ENCODE measurements at regions not wholly inside any gene's neighbourhood (a gene's known extent, or its start where the extent isn't known, plus 50 kb on each side); places are given as distances from the start of the nearest gene placed in this dataset.

DNA sequence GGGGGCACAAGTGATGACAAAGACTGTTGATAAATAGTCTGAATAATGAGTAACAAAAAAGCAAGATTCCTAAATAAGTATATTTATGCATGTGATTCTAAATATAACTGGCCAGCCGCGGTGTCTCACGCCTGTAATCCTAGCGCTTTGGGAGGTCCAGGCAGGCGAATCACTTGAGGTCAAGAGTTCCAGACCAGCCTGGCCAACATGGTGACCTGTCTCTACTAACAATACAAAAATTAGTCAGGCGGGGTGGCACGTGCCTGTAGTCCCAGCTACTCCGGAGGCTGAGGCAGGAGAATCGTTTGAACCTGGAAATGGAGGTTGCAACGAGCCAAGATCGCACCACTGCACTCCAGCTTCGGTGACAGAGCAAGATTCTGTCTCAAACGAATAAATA, 161.5 kb downstream of the TOMM20 start:
- WGBS (ENCODE audit: low lambda C conversion rate), result 95% methylated on average over 13 of the region's 13 CpGs
- intact Hi-C loops (cut with micrococcal nuclease; ENCODE audit: unreplicated experiment), result no loop called here

More for the DNA sequence above, 161.5 kb downstream of the TOMM20 start:
- ChIA-PET CTCF (ENCODE audit: low intra/inter-chr PET ratio, low total read pairs) (no interaction called here), POLR2A (interaction anchor here (1.8 to 13.1 kb wide), 2 partner anchors 8 to 101 kb away, joined by 6 to 657 read pairs; no protein-coding TSS in a partner anchor)
- no peak for ATAC-seq
- H2AFZ ChIP-seq (ENCODE audit: low read length), result no peak overlapping the region
- no peaks in the 10 kb centered on the region for H3K9me3 ChIP-seq (ENCODE audit: low read length)
- no peak for FAIRE-seq
- no TSS peak for BruUV-seq (replicated peaks)
- H3K36me3 ChIP-seq (replicated peaks in 1 of 2; ENCODE audit: control insufficient read depth in 1 of 2, insufficient read depth in 2 of 2, low read length in 2 of 2), result no peaks in the 10 kb centered on the region
- H4K20me1 ChIP-seq (ENCODE audit: insufficient read depth, low read length), result no peaks in the 10 kb centered on the region
- TF ChIP-seq ZNF7 (CRISPR knock-in tag; IDR thresholded peaks at IDR 0.05) (no peak), ZSCAN29 (CRISPR knock-in tag; conservative IDR thresholded peaks at IDR 0.05) (no peak), ZNF101 (CRISPR knock-in tag; IDR thresholded peaks at IDR 0.05; ENCODE audit: borderline replicate concordance, low read depth) (no peak), DZIP1 (CRISPR knock-in tag; IDR thresholded peaks at IDR 0.05) (no peak), FOXM1 (CRISPR knock-in tag; IDR thresholded peaks at IDR 0.05) (no peak), ZNF784 (CRISPR knock-in tag; IDR thresholded peaks at IDR 0.05; ENCODE audit: borderline replicate concordance) (no peak)
- no peaks in the 10 kb centered on the region for H3K27me3 ChIP-seq (ENCODE audit: control insufficient read depth in 1 of 2, insufficient read depth in 2 of 2, low read length in 2 of 2)
- peaks cover 74% of the 10 kb centered on the region for H3K4me1 ChIP-seq (ENCODE audit: insufficient read depth, low read length)
- no peak for DNase-seq (ENCODE audit: low spot score)
- no peak overlapping the region for H3K4me2 ChIP-seq (ENCODE audit: low read depth, low read length)
- no peak overlapping the region for H3K9ac ChIP-seq (ENCODE audit: insufficient read depth, low read depth, low read length)
- peaks cover under 1% of the 10 kb centered on the region for H3K79me2 ChIP-seq (ENCODE audit: insufficient read depth, low read length)
- no peak overlapping the region for H3K27ac ChIP-seq (ENCODE audit: extremely low read length, insufficient read depth, low read length)
- H3K4me3 ChIP-seq (replicated peaks in 1 of 3; ENCODE audit: insufficient read depth in 1 of 3, low read depth in 2 of 3, low read length in 3 of 3), result no peak overlapping the region
- in situ Hi-C loops (cut with HindIII; ENCODE audit: extremely low pct_ligation_motif_present, low pct_unique_long_range_greater_than_20kb), result no loop called here
